ENCODE measurements at regions not wholly inside any gene's neighbourhood (a gene's known extent, or its start where the extent isn't known, plus 50 kb on each side); places are given as distances from the start of the nearest gene placed in this dataset.

DNA sequence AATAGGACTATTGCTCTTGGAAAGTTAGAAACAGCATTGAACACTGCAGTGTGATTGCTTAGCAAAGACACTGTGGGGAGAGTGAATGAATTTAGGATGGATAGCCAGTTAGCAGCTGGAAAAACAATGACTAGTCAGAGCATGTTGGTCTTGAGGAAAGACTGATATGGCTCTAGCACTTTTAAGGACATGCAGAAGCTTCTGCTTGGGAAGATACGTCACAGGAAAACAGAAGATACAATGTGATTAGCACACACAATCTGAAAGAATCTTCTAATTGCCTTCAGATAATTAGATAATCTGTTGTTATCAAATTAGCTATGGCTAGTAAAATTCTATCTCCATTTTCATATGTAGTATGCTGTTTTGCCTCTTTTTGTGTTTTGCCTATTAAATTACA, 530.7 kb upstream of the CHORDC1 start:
- TF ChIP-seq CTCF (IDR thresholded peaks at IDR 0.05): no peak
- TF ChIP-seq POLR2A (IDR thresholded peaks at IDR 0.05): no peak
